HG03175 (cell line): ENCODE measurements at regions not wholly inside any gene's neighbourhood (a gene's known extent, or its start where the extent isn't known, plus 50 kb on each side); places are given as distances from the start of the nearest gene placed in this dataset.

Experiments
- ATAC-seq: cut with Tn5 transposase; IDR thresholded peaks from one replicate; pipeline ENCODE4 v1.9.1; 2021; ENCODE audit warnings: mild to moderate bottlenecking, moderate library complexity; ENCODE audit not compliant: unreplicated experiment

DNA sequence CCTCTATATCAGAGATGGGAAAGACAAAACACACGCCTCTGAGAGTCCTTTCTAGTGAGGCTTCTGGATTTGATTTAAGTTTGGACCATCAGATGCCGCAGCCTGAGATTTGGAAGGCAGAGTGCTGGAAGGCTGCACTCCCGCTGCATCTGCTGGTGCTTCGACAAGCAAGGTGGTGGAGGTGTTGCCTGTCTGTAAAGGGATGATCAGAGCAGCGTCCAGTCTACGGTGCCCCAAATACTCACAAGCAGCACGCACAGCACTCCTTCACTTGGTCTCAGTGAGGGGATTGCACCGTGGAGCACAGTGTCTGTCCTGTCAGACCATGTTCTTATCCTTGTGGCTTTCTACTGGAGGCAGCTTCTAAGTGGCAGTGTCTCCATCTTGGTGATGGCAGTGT lies 221.4 kb downstream of the GADD45G start:
- no peak for ATAC-seq

DNA sequence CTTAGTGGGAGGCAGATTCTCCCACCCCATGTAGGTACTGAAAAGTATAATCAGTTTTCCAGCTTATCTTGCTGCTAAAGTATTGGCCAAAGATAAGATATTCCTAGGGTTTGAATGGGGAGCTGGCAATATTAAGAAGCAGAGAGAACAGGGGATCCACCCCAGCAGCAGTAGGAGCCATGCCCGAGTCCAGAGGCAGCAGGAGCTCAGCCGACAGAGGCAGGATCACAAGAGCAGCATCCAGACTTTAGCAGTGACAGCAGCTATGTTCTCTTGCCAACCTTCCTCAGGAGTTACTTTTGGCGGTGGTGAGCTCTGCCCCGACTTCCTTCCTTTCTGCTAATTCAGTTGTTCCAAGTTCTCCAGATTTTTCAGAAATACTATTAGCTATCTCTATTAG lies 224.5 kb downstream of the GADD45G start:
- no peak for ATAC-seq

DNA sequence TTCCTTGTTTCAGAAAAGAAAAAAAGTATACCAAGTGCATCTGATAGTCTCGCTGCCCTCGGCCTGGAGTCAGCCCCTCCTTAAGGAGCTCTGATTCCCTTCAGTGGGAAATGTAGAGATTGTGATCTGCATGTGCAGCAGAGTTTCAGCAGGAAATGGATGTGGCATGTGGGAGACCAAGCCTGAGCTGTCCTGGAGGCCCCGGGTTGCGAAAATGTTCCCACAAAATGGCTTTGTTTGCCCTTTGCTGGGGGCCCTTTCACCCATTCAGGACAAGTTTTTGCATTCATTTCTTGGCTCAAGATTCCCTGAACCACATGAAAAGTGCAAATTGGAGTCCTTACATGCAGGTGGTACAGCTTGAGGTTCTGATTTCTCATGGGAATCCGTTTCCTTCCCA lies 230.9 kb downstream of the GADD45G start:
- no peak for ATAC-seq

DNA sequence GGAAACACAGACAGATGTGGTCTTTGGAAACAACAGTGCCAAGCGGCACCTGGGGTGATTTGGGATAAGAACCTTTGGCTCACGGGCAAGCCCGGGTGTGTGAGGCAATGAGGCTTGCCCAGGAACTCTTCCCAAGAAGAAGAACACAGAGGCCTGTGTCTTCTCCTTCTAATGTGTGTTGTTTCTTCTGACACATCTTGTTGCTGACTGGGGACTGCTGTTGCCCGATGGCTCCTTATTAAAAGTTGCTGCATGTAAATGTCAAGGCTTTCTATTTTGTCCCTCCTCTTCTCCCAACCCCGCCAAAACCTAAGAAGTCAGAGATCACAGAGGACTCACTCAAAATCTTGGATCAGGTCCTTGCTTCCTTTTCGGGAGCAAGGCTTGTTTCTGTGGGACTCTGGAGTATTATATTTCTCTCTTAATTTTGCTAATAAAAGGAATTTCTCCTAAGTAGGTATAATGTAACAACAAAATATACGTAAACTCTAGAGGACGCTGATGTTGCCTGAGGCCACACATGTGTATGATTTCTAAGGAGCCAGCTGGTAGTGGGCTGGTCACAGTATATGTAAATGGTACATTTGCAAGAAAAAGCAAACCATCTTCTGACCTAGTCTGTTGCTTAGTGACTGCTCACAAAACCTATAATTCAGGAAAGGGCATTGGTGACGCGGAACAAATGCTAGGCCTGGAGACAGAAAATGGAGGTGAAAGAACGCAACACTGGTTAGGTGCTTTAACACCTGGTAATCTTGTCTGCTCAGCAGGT lies 232.5 kb downstream of the GADD45G start:
- ATAC-seq: no peak

DNA sequence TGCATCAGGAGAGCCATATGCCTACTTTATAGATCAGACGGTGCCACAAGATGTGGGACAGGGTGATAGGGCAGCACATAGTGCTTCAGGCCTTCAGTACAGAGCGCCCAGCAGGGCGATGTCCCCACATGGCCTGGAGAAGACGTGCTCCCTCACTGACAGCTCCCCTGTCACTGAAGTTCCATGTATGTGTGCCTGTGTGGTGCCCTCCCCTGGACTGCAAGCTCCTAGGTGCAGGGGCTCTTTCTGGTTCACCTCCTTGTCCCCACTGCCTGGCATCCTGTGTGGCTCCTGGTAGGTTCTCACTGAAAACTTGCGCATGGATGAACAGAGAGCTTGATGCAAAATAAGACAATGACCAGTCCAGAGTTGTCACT lies 233.1 kb downstream of the GADD45G start:
- no peak for ATAC-seq

DNA sequence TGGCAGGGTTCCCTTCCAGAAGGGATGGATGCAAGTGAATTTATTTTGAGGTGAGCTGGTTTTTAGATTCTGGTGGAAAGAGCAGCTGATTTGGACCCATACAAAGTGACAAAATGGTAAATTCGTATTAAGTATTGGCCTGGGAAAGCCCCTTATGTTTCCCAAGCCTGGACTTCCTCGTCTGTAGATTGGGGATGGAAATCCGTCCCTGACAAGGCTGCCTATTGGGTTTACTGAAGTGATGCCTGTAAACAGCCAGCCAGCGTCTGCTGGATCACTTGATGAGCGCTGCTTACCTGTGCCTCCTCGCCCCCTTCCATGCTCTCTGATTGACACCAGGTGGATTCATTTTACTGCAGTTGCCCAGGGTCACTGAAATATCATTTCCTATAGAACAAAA lies 233.8 kb downstream of the GADD45G start:
- ATAC-seq: no peak

DNA sequence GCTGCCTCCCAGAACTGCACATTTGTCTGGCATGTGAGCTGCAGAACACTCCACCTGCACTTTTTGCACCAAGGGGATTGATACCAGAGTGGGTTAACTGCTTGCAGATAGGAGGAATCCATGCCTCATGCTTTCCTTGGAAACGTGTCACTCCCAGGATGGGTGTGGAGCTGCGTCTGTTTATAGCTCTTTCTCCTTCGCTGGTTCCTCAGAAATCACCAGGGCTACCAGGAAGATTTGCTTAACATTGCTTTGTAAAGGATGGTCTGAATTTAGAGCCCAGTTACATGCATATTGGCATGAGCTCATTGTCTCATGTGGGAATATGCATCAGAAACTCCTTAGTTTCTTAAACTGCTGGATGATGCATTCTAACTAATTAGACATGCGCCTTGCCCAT lies 234.6 kb downstream of the GADD45G start:
- ATAC-seq: no peak

DNA sequence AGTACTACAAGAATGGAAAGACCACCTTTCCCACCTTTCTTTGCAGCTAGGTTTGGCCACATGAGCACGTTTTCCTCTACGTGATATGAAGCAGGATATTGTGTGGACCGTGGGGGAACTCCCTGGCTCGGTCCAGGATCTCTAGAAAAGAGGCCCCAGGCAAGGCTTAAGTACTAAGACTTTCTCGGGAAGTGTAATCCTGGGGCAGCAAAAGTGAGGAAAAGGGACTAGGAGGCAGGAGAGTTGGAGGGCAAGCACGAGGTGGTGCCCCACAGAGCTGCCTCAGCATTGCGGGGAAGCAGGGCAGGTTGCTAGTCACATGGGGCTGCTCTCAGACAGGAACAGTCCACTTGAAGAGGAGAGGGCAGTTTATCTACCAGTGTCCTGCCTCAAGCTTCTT lies 235.1 kb downstream of the GADD45G start:
- no peak for ATAC-seq

DNA sequence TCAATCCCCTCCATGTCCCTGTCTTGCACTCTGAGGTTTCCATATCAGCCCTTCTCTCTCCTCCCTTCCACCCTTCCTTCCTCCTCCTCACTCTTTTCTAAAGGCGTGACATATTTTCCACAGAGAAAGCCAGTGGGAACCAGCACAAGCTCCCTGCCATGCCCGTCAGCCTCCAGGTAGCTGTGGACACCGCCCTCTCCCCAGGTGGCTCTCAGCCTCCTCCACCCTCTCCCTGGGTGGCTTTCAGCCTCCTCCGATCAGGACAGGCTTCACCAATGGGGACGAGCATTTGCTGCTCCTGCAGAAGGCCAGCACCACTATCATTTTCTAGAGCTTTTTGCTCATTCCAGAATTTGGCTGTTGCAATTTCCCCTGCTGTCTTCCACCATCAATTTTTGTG lies 236.6 kb downstream of the GADD45G start:
- ATAC-seq: no peak

DNA sequence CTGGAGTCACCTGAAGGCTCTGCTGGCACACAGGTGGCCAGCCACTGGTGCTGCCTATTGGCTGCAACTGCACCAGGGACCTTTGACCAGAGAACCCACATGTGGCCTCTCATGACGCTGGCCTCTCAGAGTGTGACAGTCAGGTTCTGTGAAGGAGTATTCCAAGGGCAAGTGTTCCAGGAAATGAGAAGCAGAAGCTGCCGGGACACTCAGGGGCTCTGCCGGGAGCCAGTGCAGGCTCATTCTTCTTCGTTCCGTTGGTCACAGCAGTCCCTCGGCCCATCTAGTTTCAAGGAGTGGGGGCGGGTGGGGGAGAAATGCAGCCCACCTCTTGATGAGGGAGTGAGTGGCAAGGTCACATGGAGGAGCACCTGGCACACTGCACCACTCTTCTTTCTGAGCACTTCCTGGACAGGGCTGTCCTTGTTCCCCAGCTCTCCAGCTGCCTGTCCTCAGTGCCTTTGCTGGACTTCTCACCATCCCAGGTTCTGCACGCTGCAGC lies 237.5 kb downstream of the GADD45G start:
- no peak for ATAC-seq

DNA sequence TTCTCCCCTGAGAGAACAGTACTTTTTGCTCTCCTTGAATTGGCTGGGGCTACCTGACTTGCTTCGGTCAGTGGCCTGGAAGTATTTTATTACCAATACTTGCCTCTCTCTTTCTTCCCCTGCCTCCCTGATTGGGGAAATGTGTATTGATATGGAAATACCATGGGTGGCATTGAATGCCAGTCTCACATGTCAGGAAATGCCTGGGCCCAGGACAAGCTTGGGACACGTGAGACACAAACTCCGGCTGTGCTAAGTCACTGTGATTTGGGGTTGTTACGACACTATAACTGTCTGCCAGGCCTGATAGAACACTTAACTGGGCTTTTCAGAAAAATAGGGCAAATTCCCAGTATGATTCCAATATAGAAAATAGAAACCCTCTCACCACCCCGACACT lies 238.3 kb downstream of the GADD45G start:
- ATAC-seq: no peak

DNA sequence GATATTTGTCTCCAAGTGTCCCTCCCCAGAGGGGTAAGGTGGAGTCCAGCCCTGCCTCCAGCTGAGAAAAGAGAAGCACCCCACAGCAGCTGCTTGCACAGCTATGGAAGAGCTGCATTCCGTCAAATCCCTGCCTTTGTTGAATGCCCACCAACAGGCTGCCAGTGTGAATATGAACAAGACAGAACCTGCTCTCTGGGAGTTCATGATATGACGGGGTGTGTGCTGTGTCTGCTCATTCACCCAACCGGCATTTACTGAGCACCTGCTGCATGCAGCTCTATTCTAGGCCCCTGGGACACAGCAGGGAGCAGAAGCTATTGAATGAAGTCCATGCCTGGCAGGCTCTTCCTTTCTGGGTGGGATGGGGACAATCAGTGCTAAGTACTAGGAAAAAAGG lies 238.8 kb downstream of the GADD45G start:
- ATAC-seq: no peak

DNA sequence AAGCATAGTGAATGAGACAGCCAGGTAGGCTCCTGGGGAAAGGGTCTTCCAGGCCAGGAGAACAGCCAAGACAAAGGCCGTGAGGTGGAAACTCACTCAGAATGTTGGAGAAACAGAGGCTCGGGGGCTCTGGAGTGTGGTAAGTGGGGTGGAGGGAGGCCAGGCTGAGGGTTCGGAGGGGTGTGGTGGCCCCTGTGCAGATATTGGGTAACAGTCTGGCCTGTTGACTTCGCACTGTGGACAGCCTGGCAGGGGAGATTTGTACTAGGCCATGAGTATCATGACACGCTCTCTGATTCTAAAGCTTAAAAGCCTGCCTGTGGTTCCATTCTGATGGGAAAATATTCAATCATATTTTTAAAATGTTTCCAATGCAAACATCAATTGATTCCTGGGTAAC lies 239.3 kb downstream of the GADD45G start:
- ATAC-seq: no peak

DNA sequence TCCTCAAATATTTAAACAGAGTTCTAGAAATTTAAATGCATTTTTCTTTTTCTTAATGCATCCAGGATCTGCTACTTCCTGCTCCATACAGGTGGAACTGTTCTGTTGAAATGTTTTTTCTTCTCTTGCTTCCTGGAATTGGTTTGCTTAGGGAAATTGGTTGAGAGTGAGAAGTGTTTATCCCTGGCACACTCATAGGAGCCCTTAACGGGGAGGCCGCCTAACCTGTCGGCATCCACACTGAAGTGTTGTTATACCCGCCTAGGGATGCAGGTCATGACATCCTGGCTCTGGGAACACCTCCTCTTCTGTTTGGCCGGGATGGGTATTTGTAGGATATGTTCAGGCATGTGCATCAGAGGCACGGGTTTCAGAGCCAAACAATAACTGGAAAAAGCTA lies 239.7 kb downstream of the GADD45G start:
- ATAC-seq: no peak

DNA sequence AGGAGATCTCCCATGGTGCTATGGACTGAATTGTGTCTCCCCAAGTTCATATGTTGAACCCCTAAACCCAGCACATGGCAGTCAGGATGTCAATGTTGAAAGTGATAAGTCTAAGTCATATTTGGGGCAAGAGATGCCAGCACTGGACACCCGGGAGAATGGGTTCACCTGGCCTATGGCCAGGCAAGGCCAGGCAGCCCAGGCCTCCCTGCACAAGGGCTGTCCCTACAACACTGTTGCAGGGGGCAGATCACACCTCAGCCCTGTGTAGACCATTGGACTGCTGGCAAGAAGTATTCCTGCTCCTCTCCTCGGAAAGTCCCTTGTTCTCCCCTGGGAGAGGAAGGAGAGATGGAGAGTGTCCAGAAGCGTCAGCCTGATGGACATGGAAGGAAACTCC lies 240.5 kb downstream of the GADD45G start:
- ATAC-seq: no peak

DNA sequence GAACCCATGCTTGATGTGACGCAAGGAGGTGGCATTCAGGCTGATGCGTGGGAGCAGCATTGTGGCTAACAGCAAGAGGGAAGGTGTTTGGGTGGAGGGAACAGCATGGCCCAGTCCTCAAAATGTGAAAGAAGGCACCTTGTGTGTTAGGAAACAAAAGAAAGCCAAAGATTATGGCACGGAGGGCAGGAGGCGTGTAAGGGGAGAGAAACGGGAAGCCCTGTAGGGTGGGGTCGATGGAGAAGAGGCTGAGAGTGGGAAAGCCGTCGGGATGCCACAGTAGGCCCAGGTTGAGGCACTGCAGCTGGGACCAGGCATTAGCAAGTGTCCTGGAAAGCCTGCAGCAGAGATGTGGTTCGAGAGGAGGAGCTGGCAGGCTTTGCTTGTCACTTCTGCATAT lies 241.1 kb downstream of the GADD45G start:
- ATAC-seq: no peak

DNA sequence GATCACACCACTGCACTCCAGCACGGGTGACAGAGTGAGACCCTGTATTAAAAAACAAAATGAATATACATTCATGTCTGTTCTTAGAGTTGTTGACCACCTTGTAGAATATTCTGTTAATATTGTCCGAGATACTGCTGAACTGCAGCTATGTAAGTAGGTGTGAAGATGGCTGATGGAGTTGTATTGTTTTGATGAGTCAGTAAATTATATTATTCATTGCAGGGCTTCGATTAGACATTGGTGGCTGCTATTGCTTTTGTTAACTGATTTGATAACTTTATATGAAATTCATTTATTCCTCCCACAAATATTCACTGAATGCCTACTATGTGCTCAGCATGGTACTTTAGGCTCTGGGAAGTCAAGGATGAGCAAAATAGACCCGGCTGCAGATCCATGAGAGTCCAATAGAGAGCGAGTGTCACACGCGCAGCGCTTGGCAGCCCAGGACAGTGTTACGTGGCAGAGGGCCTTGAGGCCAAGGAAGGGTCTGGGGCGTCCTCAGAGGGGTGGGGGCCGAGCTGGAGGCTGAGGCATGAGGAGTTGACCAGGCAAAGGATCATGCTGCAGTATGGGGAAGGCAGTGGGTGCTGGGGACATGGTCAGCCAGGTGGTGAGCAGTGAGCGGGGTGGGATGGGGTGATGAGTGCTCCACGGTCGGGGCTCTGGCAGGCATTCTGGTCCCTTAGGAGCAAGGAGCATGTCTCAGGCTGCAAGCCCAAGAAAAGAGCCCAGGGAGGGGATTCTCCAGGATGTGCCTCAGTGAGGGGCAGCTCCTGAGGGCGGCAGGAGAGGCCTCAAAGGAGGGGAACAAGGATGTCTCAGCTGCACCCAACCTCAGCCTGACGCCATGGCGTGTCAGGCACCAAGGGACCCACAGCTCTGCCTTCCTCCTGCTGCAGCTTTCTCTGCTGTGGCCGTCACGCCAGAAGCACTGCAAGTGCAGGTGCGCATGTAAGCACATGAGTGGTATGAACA lies 243.5 kb downstream of the GADD45G start:
- no peak for ATAC-seq

DNA sequence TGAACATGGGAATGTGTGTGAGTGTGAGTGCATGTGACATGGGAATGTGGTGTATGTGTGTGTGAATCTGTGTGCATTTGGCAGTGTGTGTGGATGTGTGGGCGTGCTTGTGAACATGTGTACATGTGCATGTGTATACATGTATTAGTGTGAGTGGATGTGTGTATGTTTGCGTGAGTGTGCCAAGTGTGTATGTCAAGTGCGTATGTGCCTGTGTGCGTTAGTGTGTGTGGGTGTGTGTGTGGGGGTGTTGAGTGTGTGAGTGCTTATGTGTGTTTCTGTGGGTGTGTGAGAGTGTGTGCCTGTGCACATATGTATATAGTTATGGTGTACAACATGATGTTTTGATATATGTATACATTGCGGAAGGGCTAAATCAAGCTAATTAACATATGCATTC lies 244.3 kb downstream of the GADD45G start:
- ATAC-seq: no peak

DNA sequence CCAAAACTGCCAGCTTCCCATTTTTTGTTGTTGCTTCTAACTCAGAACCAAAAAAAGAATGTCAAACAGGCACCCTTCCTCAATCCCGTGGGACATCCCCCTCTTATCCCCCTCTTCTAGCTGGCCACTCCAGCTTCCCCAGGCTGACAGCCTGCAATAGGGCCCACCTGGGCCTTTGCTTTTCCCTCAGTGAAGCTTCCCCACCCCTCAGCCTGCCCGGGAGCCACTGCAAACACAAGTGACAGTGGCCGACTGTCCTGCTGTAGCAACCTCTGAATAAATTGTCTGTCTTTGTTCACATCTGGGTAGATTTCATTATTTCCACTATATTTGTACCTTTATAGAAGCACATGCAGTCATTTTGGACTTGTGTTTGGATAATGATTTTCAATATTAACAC lies 245.3 kb downstream of the GADD45G start:
- no peak for ATAC-seq

DNA sequence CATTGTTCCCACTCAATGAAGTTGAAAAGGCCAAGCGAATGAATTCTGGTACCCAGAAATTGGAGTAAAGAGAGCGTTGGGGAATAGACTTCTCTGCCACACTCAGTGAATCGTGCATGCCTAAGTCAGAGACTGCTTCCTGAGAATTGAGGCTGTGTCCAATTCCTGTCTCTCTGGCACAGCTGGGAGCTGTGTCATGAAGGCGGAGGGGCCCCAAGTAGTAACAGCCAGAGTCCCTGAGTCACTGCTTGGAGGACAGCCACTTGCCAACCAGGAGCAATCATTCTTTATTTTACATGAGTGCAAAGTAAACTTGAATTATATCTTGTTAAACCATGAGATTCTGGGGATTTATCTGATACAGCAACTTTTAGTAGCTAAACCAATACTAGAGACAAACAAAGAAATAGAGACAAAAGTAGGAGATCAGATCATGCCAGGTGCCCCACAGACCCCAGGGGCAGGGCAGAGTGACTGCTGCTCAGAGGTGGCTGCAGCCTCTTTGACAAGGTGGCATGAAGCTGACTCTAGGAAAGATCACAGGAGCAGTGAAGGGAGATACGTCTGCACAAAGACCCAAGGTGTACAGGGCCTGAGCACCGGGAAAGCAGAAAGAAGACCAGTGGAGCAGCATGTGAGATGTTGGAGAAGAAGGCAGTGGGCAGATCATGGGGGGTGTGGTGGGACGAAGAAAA lies 246.0 kb downstream of the GADD45G start:
- ATAC-seq: no peak

DNA sequence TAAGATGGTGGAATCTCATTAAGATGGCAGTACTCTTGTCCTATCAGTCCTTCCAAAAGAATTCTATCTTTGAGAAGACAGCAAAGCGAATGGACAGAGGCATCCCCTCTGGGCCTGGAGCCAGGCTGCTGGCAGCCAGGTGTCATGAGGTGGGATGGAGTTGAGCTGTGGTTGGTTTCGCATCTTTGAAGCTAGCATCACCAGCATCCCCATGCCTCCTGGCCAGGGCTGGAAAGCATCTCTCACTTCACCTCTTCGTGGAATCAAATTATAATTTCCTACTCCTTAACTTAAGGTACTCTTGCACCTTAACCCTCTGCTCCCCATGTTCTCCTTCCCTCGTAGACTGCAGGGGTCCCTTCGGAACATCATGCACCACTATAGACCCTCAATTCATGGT lies 248.3 kb downstream of the GADD45G start:
- ATAC-seq: no peak
